Epithelial cell of proximal tubule (primary cell): ENCODE measurements at regions not wholly inside any gene's neighbourhood (a gene's known extent, or its start where the extent isn't known, plus 50 kb on each side); places are given as distances from the start of the nearest gene placed in this dataset.
A peak's percentile ranks its signal among the peaks of the same experiment; 100 is the strongest.

Source experiments
- DNase-seq: peaks from one replicate; pipeline ENCODE4 v3.0.0-alpha.2; 2011; ENCODE audit warnings: low read depth
- H3K4me3 ChIP-seq: 2 replicates; pipeline ENCODE4 v1.5.1; 2011; ENCODE audit warnings: low read depth, mild to moderate bottlenecking, low read length
- CTCF ChIP-seq: conservative IDR thresholded peaks from 2 replicates; pipeline ENCODE4 v1.5.1; 2012; ENCODE audit warnings: low read depth, mild to moderate bottlenecking, low read length

DNA sequence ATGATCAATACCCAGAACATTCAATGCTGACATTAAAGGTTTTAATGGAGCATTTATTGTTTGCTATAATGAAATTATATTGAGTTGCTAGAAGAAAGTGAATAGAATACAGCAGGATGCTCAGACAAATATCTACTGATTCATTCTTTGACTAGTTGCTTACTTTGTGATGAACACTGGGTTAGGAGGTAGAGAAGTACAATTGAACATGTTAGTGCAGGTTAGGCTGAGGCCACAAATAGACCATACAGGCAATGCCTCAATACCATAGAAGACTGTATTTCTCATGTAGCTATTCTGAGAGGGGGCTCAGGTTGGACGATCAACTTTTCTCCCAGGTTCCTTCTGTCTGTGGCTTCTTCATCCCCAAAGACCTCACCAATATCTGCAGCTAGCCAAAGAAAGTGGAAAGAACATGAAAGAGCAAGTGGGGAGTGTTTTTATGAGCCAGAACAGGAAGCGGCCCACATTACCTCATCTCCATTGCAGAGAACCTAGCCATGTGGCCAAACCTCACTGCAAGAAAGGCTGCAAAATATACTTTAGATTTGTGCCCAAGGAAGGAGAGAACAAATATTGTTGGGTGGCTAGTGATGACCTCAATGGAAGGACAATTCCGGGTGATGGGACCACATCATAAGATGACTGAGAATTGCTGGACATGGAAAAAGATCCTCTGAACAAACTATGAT lies 180.3 kb upstream of the GATB start:
- no peak for TF ChIP-seq CTCF
- no peak for DNase-seq
- H3K4me3 ChIP-seq, result no peak overlapping the region

DNA sequence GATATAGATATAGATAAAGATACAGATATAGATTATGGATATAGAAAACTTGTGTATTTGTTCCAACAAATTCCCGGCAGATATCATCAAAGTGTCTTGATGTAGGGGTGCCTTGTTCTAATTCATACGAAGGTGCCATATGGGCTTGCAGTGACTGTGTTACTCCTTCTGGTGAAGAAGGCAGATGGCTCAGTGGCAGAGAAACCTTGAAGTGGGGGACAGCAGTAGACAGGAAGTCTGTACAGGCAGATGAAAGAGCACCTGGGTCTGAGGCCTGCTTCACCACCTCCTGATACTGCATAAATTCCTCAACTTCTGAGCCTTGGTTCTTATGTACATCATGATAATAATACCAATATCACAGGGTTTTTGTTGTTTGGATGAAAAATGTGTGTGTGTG lies 179.5 kb upstream of the GATB start:
- no peak for DNase-seq
- no peak overlapping the region for H3K4me3 ChIP-seq
- no peak for TF ChIP-seq CTCF

GRCh38 chr4:151939670-151940069 lies 178.9 kb upstream of the GATB start:
- DNase-seq, result no peak
- no peak for TF ChIP-seq CTCF

GRCh38 chr4:151935411-151935810 lies 174.6 kb upstream of the GATB start:
- no peak for TF ChIP-seq CTCF
- H3K4me3 ChIP-seq, result no peak overlapping the region
- DNase-seq, result no peak

More at GRCh38 chr4:151939670-151940069, 178.9 kb upstream of the GATB start:
- no peak overlapping the region for H3K4me3 ChIP-seq

- no peak overlapping the region for H3K4me3 ChIP-seq
- no peak for DNase-seq
- TF ChIP-seq CTCF, result no peak
These were observed 174.0 kb upstream of the GATB start for GRCh38 chr4:151934766-151935165.

GRCh38 chr4:151933122-151933827 lies 172.5 kb upstream of the GATB start:
- H3K4me3 ChIP-seq, result no peak overlapping the region
- no peak for DNase-seq
- peak; percentile 6 for TF ChIP-seq CTCF

- DNase-seq, result no peak
- H3K4me3 ChIP-seq, result no peak overlapping the region
- TF ChIP-seq CTCF, result no peak
These were observed 170.8 kb upstream of the GATB start for GRCh38 chr4:151931563-151931962.
